Suprapubic skin (tissue), 4 donors: ENCODE measurements at regions not wholly inside any gene's neighbourhood (a gene's known extent, or its start where the extent isn't known, plus 50 kb on each side); places are given as distances from the start of the nearest gene placed in this dataset.

Experiments used
- DNase-seq, 2 donors: peaks; one replicate each; pipeline ENCODE4 v3.0.0-alpha.2; 2019; ENCODE audit warnings: low spot score in 2 of 2
- H3K27ac ChIP-seq: fragments of 200-600 bp; sonication (generic); one replicate; pipeline ENCODE4 v1.5.1; 2019
- H3K27me3 ChIP-seq: fragments of 200-600 bp; sonication (generic); one replicate; pipeline ENCODE4 v1.5.1; 2019
- H3K36me3 ChIP-seq: fragments of 200-600 bp; sonication (generic); one replicate; pipeline ENCODE4 v1.5.1; 2019
- H3K4me1 ChIP-seq: fragments of 200-600 bp; sonication (generic); one replicate; pipeline ENCODE4 v1.5.1; 2019
- H3K4me3 ChIP-seq: fragments of 200-600 bp; sonication (generic); one replicate; pipeline ENCODE4 v1.5.1; 2019; ENCODE audit warnings: mild to moderate bottlenecking
- H3K9me3 ChIP-seq: fragments of 200-600 bp; sonication (generic); one replicate; pipeline ENCODE4 v1.5.1; 2019
- CTCF ChIP-seq, 2 donors: fragments of 200-600 bp in 1 of 2; fragments of 450-650 bp in 1 of 2; sonication (generic) in 1 of 2; IDR thresholded peaks; one replicate each; pipeline ENCODE4 v1.5.1; 2016 to 2019; ENCODE audit warnings: antibody characterized with exemption in 2 of 2, mild to moderate bottlenecking in 1 of 2, moderate library complexity in 1 of 2
- EP300 ChIP-seq: sonication (generic); formaldehyde crosslinking; IDR thresholded peaks from one replicate; pipeline ENCODE4 v1.6.1; 2017; ENCODE audit warnings: antibody characterized with exemption
- POLR2A ChIP-seq, 2 donors: fragments of 450-650 bp; IDR thresholded peaks; one replicate each; pipeline ENCODE4 v1.6.1; 2017; ENCODE audit warnings: antibody characterized with exemption in 2 of 2, mild to moderate bottlenecking in 2 of 2, moderate library complexity in 2 of 2
- POLR2AphosphoS5 ChIP-seq, 3 donors: sonication (generic); formaldehyde crosslinking; IDR thresholded peaks; one replicate each; pipeline ENCODE4 v1.6.1; 2017; ENCODE audit warnings: antibody characterized with exemption in 3 of 3
- WGBS: methylation state at CpG from one replicate; pipeline ENCODE4 v1.1.5; 2018; 5-methylcytosine and 5-hydroxymethylcytosine counted together

GRCh38 chr10:130425881-130426435 lies 289.8 kb downstream of the GLRX3 start:
- Histone ChIP-seq H3K36me3 (no peaks in the 10 kb centered on the region), H3K9me3 (no peaks in the 10 kb centered on the region), H3K27me3 (no peaks in the 10 kb centered on the region), H3K4me1 (no peaks in the 10 kb centered on the region), H3K27ac (no peak overlapping the region), H3K4me3 (no peak overlapping the region)
- TF ChIP-seq CTCF (IDR thresholded peaks at IDR 0.05): no peak
- TF ChIP-seq POLR2A (IDR thresholded peaks at IDR 0.05): no peak
- no peak for TF ChIP-seq EP300
- no peak for DNase-seq
- WGBS: 90% methylated on average over 10 of the region's 10 CpGs

- no peak overlapping the region for H3K27ac ChIP-seq
- no peak for TF ChIP-seq POLR2AphosphoS5 (IDR thresholded peaks at IDR 0.05)
- TF ChIP-seq CTCF (IDR thresholded peaks at IDR 0.05): no peak
- TF ChIP-seq POLR2A (IDR thresholded peaks at IDR 0.05): no peak
- no peak for TF ChIP-seq EP300
- no peaks in the 10 kb centered on the region for H3K9me3 ChIP-seq
- no peak overlapping the region for H3K4me3 ChIP-seq
- H3K4me1 ChIP-seq: no peaks in the 10 kb centered on the region
- 91% methylated on average over 4 of the region's 4 CpGs for WGBS
- no peaks in the 10 kb centered on the region for H3K27me3 ChIP-seq
- no peak for DNase-seq
- no peaks in the 10 kb centered on the region for H3K36me3 ChIP-seq
Observed at GRCh38 chr10:130427216-130427722, 291.1 kb downstream of the GLRX3 start.

GRCh38 chr10:130428936-130429335 lies 292.7 kb downstream of the GLRX3 start:
- Histone ChIP-seq H3K4me3 (no peak overlapping the region), H3K27ac (no peak overlapping the region), H3K27me3 (no peaks in the 10 kb centered on the region), H3K4me1 (no peaks in the 10 kb centered on the region), H3K36me3 (no peaks in the 10 kb centered on the region), H3K9me3 (no peaks in the 10 kb centered on the region)
- TF ChIP-seq EP300: no peak
- no peak for TF ChIP-seq POLR2A (IDR thresholded peaks at IDR 0.05)
- no peak for TF ChIP-seq CTCF (IDR thresholded peaks at IDR 0.05)
- 79% methylated on average over 6 of the region's 6 CpGs for WGBS
- no peak for DNase-seq

GRCh38 chr10:130429809-130430208 lies 293.6 kb downstream of the GLRX3 start:
- TF ChIP-seq CTCF (IDR thresholded peaks at IDR 0.05): no peak
- no peak for TF ChIP-seq EP300
- TF ChIP-seq POLR2AphosphoS5 (IDR thresholded peaks at IDR 0.05): no peak
- TF ChIP-seq POLR2A (IDR thresholded peaks at IDR 0.05): no peak
- Histone ChIP-seq H3K9me3 (no peaks in the 10 kb centered on the region), H3K36me3 (no peaks in the 10 kb centered on the region), H3K27ac (no peak overlapping the region), H3K4me3 (no peak overlapping the region), H3K27me3 (no peaks in the 10 kb centered on the region), H3K4me1 (no peaks in the 10 kb centered on the region)
- 87% methylated on average over 4 of the region's 4 CpGs for WGBS
- no peak for DNase-seq

- Histone ChIP-seq H3K4me1 (no peaks in the 10 kb centered on the region), H3K36me3 (no peaks in the 10 kb centered on the region), H3K9me3 (no peaks in the 10 kb centered on the region), H3K27me3 (no peaks in the 10 kb centered on the region), H3K4me3 (no peak overlapping the region), H3K27ac (no peak overlapping the region)
- DNase-seq: no peak
- WGBS: 80% methylated on average over 4 of the region's 4 CpGs
- TF ChIP-seq POLR2AphosphoS5 (IDR thresholded peaks at IDR 0.05): no peak
- TF ChIP-seq EP300: no peak
- no peak for TF ChIP-seq CTCF (IDR thresholded peaks at IDR 0.05)
- TF ChIP-seq POLR2A (IDR thresholded peaks at IDR 0.05): no peak
Observed at GRCh38 chr10:130430291-130430690, 294.1 kb downstream of the GLRX3 start.
